ENCODE measurements at regions not wholly inside any gene's neighbourhood (a gene's known extent, or its start where the extent isn't known, plus 50 kb on each side); places are given as distances from the start of the nearest gene placed in this dataset.

GRCh38 chr2:184517402-184517801 is 80.9 kb upstream of the ZNF804A start:
- TF ChIP-seq CTCF (IDR thresholded peaks at IDR 0.05 in 2 of 3, conservative IDR thresholded peaks at IDR 0.05 in 1 of 3; ENCODE audit: borderline replicate concordance in 1 of 3, insufficient read depth in 1 of 3, low read depth in 2 of 3, low read length in 2 of 3): no peak
- TF ChIP-seq SRF (IDR thresholded peaks at IDR 0.05; ENCODE audit: low read depth): no peak
- no peak for TF ChIP-seq REST (IDR thresholded peaks at IDR 0.05; ENCODE audit: low read depth)
- TF ChIP-seq MAX (IDR thresholded peaks at IDR 0.05): no peak
- TF ChIP-seq CBX3 (IDR thresholded peaks at IDR 0.05; ENCODE audit: low read depth): no peak
- no peak for TF ChIP-seq POLR2A (IDR thresholded peaks at IDR 0.05; ENCODE audit: borderline replicate concordance, extremely low read depth, insufficient read depth, insufficient read length)
- TF ChIP-seq CEBPB (IDR thresholded peaks at IDR 0.05; ENCODE audit: low read depth): no peak
- no peak for TF ChIP-seq EGR1 (IDR thresholded peaks at IDR 0.05; ENCODE audit: low read depth)
- no peak for TF ChIP-seq RAD21 (IDR thresholded peaks at IDR 0.05; ENCODE audit: low read depth)
- no peak for TF ChIP-seq ATF3 (IDR thresholded peaks at IDR 0.05)
